Sciatic nerve (tissue), 2 donors: ENCODE measurements at regions not wholly inside any gene's neighbourhood (a gene's known extent, or its start where the extent isn't known, plus 50 kb on each side); places are given as distances from the start of the nearest gene placed in this dataset.

Source experiments
- ATAC-seq: fragments of 200-7000 bp; cut with Tn5 transposase; one replicate; pipeline ENCODE4 v1.9.1; 2020; ENCODE audit warnings: mild to moderate bottlenecking, moderate library complexity
- DNase-seq: peaks from one replicate; pipeline ENCODE4 v3.0.0-alpha.2; 2020; ENCODE audit warnings: low spot score
- intact Hi-C: fragments of 100-400 bp; cut with DNase I; formaldehyde crosslinking; loops from one replicate; pipeline ENCODE4 v1.14.2; 2022
- donor health status: DM: no; HTN: no; CAD: no.
- donor health status: DM: no; HTN: no; CAD: no.

DNA sequence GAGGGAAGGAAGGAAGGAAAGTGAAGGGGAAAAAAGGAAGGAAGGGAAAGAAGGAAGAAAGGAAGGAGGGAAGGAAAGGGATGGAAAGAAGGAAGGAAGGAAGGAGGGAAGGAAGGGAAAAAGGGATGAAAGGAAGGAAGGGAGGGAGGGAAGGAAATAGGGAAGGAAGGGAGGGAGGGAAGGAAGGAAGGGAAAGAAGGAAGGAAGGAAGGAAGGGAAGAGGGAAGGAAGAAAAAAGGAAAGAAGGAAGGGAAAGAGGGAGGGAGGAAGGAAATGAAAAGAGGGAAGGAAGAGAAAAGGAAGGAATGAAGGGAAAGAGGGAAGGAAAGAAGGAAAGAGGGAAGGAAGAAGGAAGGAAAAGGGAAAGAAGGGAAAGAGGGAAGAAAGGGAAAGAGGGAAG is 136.9 kb downstream of the BARX1 start:
- intact Hi-C loops, result no loop called here
- DNase-seq, result no peak
- ATAC-seq, result no peak

DNA sequence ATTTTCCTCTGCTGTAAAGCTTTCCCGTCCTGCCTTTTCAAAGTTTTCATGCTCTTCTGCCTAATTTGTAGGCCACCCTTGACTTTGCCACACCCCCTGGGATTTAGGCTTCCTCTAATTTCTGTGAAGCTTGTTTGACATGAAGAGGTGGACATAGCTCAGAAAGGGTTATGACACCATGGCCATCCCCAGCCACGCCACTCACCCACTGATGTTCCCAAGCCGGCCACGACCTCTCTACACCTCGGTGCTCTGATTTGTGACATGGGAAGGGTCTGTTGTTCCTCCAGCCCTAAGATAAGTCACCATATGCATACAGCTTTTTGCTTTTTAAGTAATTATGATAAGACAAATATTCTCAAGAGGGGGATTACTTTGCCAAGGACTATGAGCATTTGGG is 139.5 kb downstream of the BARX1 start:
- DNase-seq, result no peak
- intact Hi-C loops, result no loop called here
- ATAC-seq, result no peak

- ATAC-seq (no peak), DNase-seq (no peak)
- intact Hi-C loops, result no loop called here
These were observed 140.0 kb downstream of the BARX1 start for GRCh38 chr9:93815135-93815534.

GRCh38 chr9:93814077-93814956 is 140.8 kb downstream of the BARX1 start:
- intact Hi-C loops, result no loop called here
- DNase-seq (no peak), ATAC-seq (no peak)

GRCh38 chr9:93813221-93814076 is 141.7 kb downstream of the BARX1 start:
- DNase-seq (no peak), ATAC-seq (no peak)
- intact Hi-C loops, result no loop called here

- DNase-seq, result no peak
- ATAC-seq, result no peak
- intact Hi-C loops, result no loop called here
These were observed 142.8 kb downstream of the BARX1 start for GRCh38 chr9:93812410-93812668.

- intact Hi-C loops, result no loop called here
These were observed 144.9 kb downstream of the BARX1 start for GRCh38 chr9:93810028-93810971.

DNA sequence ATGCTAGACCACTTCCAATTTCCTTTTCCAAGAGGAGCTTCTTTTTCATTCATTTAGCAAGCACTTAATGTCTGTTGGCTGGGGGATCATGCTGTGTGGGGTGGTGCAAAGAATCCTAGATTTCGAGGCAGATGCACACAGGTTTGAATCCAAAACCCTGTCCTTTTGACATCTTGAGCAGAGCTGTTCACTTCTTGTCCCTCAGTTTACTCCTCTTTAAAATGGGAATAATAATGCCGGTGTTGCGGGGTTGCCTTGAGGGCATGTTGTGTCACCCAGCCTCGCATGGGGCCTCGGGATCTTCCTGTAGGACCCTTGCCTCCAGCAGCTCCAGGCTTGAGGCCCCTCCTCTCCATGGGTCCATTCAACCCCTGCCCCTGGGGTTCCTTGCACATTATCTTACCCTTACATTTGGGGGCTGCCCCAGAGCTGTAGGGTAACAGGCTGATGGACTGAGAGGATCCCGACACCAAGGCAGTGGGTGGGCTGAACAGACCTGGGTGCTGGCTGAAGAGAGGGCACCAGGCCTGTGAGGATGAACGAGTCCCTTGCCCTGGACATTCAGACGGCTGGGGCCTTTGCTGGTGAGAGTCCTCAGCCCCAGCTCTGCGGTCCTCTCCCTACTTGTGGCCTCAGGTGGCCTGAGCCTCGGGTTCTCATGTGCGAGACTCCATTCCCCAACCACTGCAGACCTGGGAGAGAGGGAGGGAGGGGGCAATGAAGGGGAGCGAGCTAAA is 145.8 kb downstream of the BARX1 start:
- ATAC-seq (no peak), DNase-seq (no peak)
- intact Hi-C loops, result no loop called here

More at GRCh38 chr9:93810028-93810971, 144.9 kb downstream of the BARX1 start:
- ATAC-seq (no peak), DNase-seq (no peak)

DNA sequence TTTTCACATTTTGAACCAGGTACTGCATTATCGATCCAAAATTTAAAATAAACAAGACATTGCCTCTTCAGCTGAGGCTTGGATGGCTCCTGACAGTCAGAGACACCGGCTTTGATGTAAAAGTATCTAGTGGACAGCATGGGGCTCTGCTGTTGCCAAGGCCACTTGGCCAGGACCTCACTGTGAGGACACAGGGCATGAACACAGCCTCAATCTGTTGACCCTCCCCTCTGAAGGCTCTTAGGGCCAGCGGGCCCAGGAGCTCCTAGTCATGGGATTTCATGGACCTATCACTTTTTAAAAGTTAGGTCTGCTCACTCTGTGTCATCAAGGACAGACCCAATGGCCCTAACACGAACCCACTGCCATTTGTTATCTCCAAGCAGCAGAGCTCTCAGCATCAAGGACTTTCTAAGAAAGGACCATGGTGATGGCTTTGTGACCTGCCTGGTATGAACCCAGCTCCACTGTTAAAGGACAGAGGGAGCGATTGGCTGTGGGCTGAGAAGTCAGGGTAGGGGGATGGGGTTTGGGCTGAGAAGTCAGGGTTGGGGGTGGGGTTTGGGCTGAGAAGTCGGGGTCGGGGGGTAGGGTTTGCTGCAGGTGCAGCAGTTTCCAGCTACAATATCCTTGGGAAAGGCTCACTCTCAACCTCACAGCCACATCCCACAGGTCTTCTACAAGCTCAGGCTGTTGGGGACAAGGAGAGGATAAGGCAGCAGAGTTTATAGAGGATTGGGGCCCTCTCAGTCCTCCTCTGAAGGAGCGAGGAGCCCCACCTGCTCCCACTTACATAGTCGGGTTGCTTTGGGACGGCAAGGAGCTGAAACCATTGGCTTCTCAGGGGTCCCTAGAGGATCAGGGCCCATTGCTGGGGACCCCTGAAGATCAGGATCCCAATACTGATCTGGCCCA is 146.8 kb downstream of the BARX1 start:
- ATAC-seq, result no peak
- no peak for DNase-seq
- intact Hi-C loops, result no loop called here

DNA sequence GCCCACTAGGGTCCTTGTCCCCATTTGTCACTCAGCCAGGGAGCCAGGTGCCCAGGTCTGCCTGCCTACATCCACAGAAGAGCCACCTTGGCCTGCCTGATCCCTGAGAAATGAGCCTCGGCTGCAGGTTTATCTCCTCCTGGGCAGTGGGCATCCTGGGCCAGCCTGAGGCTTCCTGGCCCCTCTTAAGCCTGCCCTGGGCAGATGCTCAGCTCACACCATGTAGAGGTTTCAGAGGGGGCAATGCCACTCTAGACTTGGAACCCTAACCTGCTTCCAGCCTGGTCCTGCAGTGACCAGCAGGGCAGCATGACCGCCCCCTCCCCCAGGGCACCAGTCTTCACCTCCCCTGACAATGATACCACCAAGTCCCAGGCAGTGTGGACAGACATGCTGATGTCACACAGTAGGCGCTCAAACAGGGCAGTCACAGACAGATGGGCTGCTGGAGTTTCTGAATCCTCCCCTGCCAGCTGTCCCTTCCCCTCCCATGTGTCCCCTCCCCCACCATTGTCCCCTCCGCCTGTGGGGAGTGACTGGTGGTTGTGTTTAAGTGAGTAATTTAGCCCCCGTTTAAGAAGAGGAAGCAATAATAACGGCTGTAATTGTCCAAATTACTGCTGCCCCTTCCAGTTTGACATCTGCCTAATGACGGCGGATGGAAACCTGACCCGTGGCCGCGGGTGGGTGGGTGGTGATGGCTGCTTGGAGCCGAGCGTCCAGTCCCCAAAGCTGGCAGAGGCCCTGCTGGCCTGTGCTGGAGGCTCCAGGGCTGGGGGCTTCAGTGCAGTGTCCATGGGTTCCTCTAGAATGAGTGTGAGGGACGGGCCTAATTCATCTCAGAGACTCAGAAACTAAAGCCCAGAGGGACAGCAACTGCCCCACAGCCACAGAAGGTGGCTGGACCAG is 147.7 kb downstream of the BARX1 start:
- ATAC-seq, result no peak
- intact Hi-C loops, result no loop called here

DNA sequence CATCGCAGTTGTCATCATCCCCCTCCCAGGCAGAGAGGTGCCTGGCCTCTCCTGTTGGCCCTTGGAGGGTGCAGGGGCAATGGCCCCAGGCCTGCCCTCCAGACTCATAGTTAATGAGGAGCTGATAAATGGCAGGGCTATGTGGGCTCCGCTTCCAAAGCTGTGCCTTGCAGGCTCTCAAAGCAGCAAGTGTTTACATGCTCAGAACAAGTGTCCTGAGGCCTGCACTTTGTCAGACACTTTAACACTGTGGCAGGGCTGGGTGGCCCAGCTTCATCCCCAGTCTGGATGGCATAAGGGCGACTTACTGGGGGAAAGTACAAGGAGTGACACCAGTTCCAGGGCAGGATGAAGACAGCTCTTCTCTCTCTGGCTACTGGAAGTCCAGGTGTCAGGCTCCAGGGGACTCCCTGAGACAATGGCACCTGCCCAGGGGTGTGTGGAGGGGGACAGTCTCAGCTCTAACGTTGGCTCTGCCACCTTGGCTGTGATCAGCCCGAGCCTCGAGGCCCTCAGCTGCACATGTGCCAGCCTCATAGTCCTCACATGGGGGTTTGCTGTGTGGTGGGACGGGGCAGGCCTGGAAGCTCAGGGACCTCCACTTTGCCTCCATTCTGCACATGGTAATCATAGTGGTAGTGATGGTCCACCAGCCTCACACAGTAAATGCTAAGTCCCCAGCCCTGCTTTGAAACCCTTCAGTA is 153.4 kb downstream of the BARX1 start:
- ATAC-seq, result no peak
- intact Hi-C loops, result no loop called here

More for the DNA sequence above, 147.7 kb downstream of the BARX1 start:
- no peak for DNase-seq

GRCh38 chr9:93801120-93801519 is 154.0 kb downstream of the BARX1 start:
- ATAC-seq, result no peak
- no peak for DNase-seq
- intact Hi-C loops, result no loop called here

More for the DNA sequence above, 153.4 kb downstream of the BARX1 start:
- DNase-seq, result no peak

- DNase-seq, result no peak
- ATAC-seq, result no peak
- intact Hi-C loops, result no loop called here
These were observed 162.8 kb downstream of the BARX1 start for GRCh38 chr9:93792358-93792757.

GRCh38 chr9:93786204-93786603 is 169.0 kb downstream of the BARX1 start:
- intact Hi-C loops, result no loop called here
- DNase-seq (no peak), ATAC-seq (no peak)

- intact Hi-C loops, result no loop called here
- ATAC-seq, result no peak
- DNase-seq, result no peak
These were observed 178.3 kb downstream of the BARX1 start for GRCh38 chr9:93776873-93777272.

DNA sequence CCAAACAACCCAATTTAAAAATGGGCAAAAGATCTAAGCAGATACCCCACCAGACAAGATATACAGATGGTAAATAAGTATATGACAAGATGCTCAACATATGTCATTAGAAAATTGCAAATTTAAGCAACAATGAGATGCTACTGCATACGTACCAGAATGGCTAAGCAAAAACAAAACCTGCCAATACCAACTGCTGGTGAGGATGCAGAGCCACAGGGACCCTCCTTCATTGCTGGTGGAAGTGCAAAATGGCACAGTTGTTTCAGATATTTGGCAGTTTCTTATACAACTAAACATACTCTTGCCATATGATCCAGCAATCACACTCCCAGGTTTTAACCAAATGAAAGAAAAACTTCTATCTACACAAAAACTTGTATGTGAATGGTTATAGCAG is 178.9 kb downstream of the BARX1 start:
- no peak for ATAC-seq
- intact Hi-C loops, result no loop called here
- no peak for DNase-seq
